ENCODE measurements at regions not wholly inside any gene's neighbourhood (a gene's known extent, or its start where the extent isn't known, plus 50 kb on each side); places are given as distances from the start of the nearest gene placed in this dataset.

DNA sequence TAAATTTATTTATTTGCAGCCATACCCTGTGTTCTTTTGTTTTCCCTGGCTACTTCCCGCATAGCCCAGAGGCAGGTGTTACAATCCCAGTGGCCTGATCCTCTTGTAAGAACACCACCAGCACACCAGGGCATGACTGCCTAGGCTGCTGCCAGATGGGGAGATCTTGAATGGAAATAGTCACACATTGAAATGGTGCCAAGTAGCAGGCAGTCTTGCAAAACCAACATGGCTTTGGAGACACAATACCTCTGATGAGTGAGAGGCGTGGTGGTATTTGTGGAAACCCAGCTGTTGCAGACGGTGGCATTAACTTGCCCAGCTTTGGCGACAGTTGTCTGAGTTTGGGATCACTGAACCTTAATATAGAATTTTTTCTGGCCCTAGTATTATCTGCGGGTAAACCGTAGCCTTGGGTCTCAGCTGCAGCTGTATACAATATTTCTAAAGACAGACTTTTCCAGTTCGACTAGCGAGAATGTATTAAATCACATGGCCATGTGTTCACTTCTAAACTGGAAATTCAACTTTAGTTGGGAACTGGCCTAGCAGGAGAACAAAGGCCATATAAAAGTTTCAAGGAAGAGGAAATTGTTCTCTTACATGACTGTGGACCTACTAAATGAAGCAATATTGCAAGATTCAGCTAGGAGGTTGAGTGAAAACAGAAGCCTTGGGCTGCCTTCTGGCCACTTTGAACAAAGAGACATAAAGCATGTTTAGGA is 277.0 kb downstream of the SMARCA2 start:
- Histone ChIP-seq H3K9me3 (ENCODE audit: control insufficient read depth, low read depth, low read length) (no peaks in the 10 kb centered on the region), H3K4me3 (ENCODE audit: low read length) (no peak overlapping the region), H3K27ac (ENCODE audit: low read length) (no peak overlapping the region), H3K36me3 (ENCODE audit: control insufficient read depth, insufficient read depth, low read length) (no peaks in the 10 kb centered on the region), H3K27me3 (ENCODE audit: control insufficient read depth, insufficient read depth, low read length) (no peaks in the 10 kb centered on the region), H3K4me1 (ENCODE audit: control insufficient read depth, insufficient read depth, low read length) (peaks cover 4% of the 10 kb centered on the region)
- no CpG with 5 or more reads among the region's 8 CpGs for WGBS (ENCODE audit: insufficient coverage, low lambda C conversion rate)
- DNase-seq: peak; percentile 25 to 62

DNA sequence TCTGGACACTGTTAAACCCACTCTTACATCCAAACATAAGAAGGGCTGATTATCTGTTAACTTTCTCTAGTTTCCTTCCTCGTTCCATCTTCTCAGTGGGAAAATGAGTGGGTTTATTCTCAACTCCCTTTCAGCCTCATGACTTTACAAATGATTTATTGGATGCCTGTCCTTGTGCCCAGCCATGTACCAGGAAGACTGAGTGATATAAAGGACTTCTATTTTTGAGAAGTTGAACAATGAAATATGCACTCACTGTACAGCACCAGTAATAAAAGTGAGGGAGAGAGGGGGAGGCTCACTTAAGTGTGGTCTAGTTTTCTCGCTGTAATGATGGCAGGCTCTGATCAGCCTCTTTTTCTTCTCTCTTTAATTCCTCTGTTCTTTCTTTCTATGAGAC is 277.6 kb downstream of the SMARCA2 start:
- H3K9me3 ChIP-seq (ENCODE audit: control insufficient read depth, low read depth, low read length): no peaks in the 10 kb centered on the region
- peaks cover 4% of the 10 kb centered on the region for H3K4me1 ChIP-seq (ENCODE audit: control insufficient read depth, insufficient read depth, low read length)
- no peaks in the 10 kb centered on the region for H3K36me3 ChIP-seq (ENCODE audit: control insufficient read depth, insufficient read depth, low read length)
- no peak overlapping the region for H3K27ac ChIP-seq (ENCODE audit: low read length)
- no peak for DNase-seq
- no peak overlapping the region for H3K4me3 ChIP-seq (ENCODE audit: low read length)
- WGBS (ENCODE audit: insufficient coverage, low lambda C conversion rate): no CpG with 5 or more reads among the region's 2 CpGs
- H3K27me3 ChIP-seq (ENCODE audit: control insufficient read depth, insufficient read depth, low read length): no peaks in the 10 kb centered on the region

GRCh38 chr9:2297771-2298170 is 282.6 kb downstream of the SMARCA2 start:
- Histone ChIP-seq H3K4me3 (ENCODE audit: low read length) (no peak overlapping the region), H3K27me3 (ENCODE audit: control insufficient read depth, insufficient read depth, low read length) (no peaks in the 10 kb centered on the region), H3K36me3 (ENCODE audit: control insufficient read depth, insufficient read depth, low read length) (no peaks in the 10 kb centered on the region), H3K4me1 (ENCODE audit: control insufficient read depth, insufficient read depth, low read length) (no peaks in the 10 kb centered on the region), H3K9me3 (ENCODE audit: control insufficient read depth, low read depth, low read length) (peaks cover 3% of the 10 kb centered on the region), H3K27ac (ENCODE audit: low read length) (no peak overlapping the region)
- WGBS (ENCODE audit: insufficient coverage, low lambda C conversion rate): no CpG with 5 or more reads among the region's 1 CpG
- no peak for DNase-seq

GRCh38 chr9:2298217-2298616 is 283.1 kb downstream of the SMARCA2 start:
- no peaks in the 10 kb centered on the region for H3K4me1 ChIP-seq (ENCODE audit: control insufficient read depth, insufficient read depth, low read length)
- peaks cover 3% of the 10 kb centered on the region for H3K9me3 ChIP-seq (ENCODE audit: control insufficient read depth, low read depth, low read length)
- H3K27me3 ChIP-seq (ENCODE audit: control insufficient read depth, insufficient read depth, low read length): no peaks in the 10 kb centered on the region
- WGBS (ENCODE audit: insufficient coverage, low lambda C conversion rate): no CpG with 5 or more reads among the region's 1 CpG
- no peak overlapping the region for H3K4me3 ChIP-seq (ENCODE audit: low read length)
- DNase-seq: no peak
- H3K27ac ChIP-seq (ENCODE audit: low read length): no peak overlapping the region
- H3K36me3 ChIP-seq (ENCODE audit: control insufficient read depth, insufficient read depth, low read length): no peaks in the 10 kb centered on the region

DNA sequence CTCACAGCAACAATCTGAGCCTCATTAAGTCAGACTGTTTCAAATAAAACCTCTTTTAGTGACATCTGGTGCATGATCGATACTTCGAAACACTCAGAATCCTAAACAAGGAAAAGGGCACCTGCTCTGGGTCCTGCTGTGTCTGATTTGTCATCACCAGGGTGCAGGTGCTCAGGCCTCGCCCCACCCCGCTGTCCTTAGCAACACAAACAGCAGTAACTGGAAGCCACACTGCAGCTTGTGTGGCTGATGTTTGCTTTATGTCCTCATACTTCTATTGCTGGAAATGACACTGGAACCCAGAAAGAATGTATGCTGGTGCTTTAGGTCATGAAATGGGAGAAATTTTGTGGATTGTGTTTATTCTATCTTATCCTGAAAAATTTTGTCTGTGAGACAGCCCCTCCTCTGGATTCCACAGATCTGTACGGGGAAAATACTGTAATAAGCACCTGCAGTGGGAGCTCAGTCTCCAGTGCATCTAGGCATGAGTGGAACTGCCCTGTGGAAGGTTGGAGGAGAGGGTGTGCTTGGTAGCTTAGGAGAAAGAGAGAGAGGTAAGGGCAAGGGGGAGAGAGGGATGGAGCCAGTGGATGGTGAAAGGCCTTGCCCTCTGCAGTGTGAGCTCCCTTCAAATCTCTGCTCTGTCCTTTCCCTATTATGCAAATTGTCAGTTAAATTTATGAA is 284.2 kb downstream of the SMARCA2 start:
- Histone ChIP-seq H3K36me3 (ENCODE audit: control insufficient read depth, insufficient read depth, low read length) (no peaks in the 10 kb centered on the region), H3K4me3 (ENCODE audit: low read length) (no peak overlapping the region), H3K27ac (ENCODE audit: low read length) (no peak overlapping the region), H3K4me1 (ENCODE audit: control insufficient read depth, insufficient read depth, low read length) (no peaks in the 10 kb centered on the region), H3K27me3 (ENCODE audit: control insufficient read depth, insufficient read depth, low read length) (no peaks in the 10 kb centered on the region), H3K9me3 (ENCODE audit: control insufficient read depth, low read depth, low read length) (peaks cover 3% of the 10 kb centered on the region)
- DNase-seq: peak; percentile 16 to 60
- no CpG with 5 or more reads among the region's 5 CpGs for WGBS (ENCODE audit: insufficient coverage, low lambda C conversion rate)

DNA sequence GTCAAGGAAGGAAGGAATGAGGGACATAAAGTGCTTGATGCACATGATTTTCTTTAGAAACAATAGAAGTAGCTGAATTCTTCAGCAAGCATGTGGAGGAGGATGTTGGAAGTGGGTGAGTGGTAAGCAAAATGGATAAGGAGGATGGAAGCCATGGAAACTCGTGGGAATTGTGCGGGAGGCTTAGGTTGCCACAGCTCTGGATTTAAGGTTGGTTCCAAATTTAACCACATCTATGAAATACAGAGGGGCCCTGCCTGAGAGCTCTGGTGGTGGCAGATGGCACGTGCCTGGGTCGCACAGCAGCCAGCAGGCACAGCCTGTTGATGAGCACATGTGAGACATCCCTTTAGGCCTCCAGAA is 284.7 kb downstream of the SMARCA2 start:
- Histone ChIP-seq H3K27ac (ENCODE audit: low read length) (no peak overlapping the region), H3K36me3 (ENCODE audit: control insufficient read depth, insufficient read depth, low read length) (no peaks in the 10 kb centered on the region), H3K27me3 (ENCODE audit: control insufficient read depth, insufficient read depth, low read length) (no peaks in the 10 kb centered on the region), H3K4me1 (ENCODE audit: control insufficient read depth, insufficient read depth, low read length) (no peaks in the 10 kb centered on the region), H3K4me3 (ENCODE audit: low read length) (no peak overlapping the region), H3K9me3 (ENCODE audit: control insufficient read depth, low read depth, low read length) (peaks cover 3% of the 10 kb centered on the region)
- 100% methylated on average over 1 of the region's 4 CpGs for WGBS (ENCODE audit: insufficient coverage, low lambda C conversion rate)
- no peak for DNase-seq

DNA sequence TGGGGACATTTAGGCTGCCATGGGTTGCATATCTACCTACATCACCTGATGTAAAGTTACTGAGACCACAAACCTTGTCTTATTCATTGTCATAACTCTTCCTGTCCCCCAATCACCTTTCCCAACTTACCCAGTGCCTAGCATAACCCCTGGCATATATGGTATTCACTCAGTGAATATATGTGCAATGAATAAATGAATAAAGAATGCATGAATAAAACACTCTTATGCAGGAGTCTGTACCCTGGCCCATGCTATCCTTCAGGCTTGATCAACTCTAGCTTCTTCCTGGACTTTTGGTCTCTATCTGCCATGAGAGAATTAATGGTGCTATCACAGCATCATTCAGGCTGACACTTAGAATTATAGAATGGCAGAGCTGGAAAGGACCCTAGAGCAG is 285.2 kb downstream of the SMARCA2 start:
- H3K27ac ChIP-seq (ENCODE audit: low read length): no peak overlapping the region
- H3K4me1 ChIP-seq (ENCODE audit: control insufficient read depth, insufficient read depth, low read length): no peaks in the 10 kb centered on the region
- H3K9me3 ChIP-seq (ENCODE audit: control insufficient read depth, low read depth, low read length): peaks cover 3% of the 10 kb centered on the region
- H3K27me3 ChIP-seq (ENCODE audit: control insufficient read depth, insufficient read depth, low read length): no peaks in the 10 kb centered on the region
- H3K36me3 ChIP-seq (ENCODE audit: control insufficient read depth, insufficient read depth, low read length): no peaks in the 10 kb centered on the region
- H3K4me3 ChIP-seq (ENCODE audit: low read length): no peak overlapping the region
- no peak for DNase-seq

DNA sequence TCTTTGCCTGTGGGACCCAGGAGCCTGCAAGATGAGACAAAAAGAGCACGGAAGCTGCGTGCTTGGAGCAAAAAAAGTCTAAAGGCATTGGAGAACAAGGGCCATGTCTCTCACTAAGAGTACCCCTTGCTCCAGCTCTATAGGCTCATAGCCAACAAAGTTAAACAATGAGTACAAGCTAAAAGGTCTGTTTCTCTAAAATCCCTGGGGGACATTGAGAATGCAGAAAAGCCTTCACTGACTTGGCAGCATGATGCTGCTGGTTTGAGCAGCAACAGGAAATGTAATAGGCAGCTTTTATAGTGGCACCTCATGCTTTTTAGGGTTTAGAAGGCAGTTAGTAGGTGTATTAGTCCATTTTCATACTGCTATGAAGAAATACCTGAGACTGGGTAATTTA is 287.5 kb downstream of the SMARCA2 start:
- Histone ChIP-seq H3K9me3 (ENCODE audit: control insufficient read depth, low read depth, low read length) (peaks cover 3% of the 10 kb centered on the region), H3K4me1 (ENCODE audit: control insufficient read depth, insufficient read depth, low read length) (no peaks in the 10 kb centered on the region), H3K27ac (ENCODE audit: low read length) (no peak overlapping the region), H3K27me3 (ENCODE audit: control insufficient read depth, insufficient read depth, low read length) (no peaks in the 10 kb centered on the region), H3K4me3 (ENCODE audit: low read length) (no peak overlapping the region), H3K36me3 (ENCODE audit: control insufficient read depth, insufficient read depth, low read length) (no peaks in the 10 kb centered on the region)
- no CpG with 5 or more reads among the region's 2 CpGs for WGBS (ENCODE audit: insufficient coverage, low lambda C conversion rate)
- no peak for DNase-seq

GRCh38 chr9:2303056-2303455 is 287.9 kb downstream of the SMARCA2 start:
- no peaks in the 10 kb centered on the region for H3K36me3 ChIP-seq (ENCODE audit: control insufficient read depth, insufficient read depth, low read length)
- no peaks in the 10 kb centered on the region for H3K27me3 ChIP-seq (ENCODE audit: control insufficient read depth, insufficient read depth, low read length)
- 100% methylated on average over 1 of the region's 3 CpGs for WGBS (ENCODE audit: insufficient coverage, low lambda C conversion rate)
- no peak for DNase-seq
- H3K4me1 ChIP-seq (ENCODE audit: control insufficient read depth, insufficient read depth, low read length): no peaks in the 10 kb centered on the region
- no peak overlapping the region for H3K27ac ChIP-seq (ENCODE audit: low read length)
- peaks cover 3% of the 10 kb centered on the region for H3K9me3 ChIP-seq (ENCODE audit: control insufficient read depth, low read depth, low read length)
- H3K4me3 ChIP-seq (ENCODE audit: low read length): no peak overlapping the region

GRCh38 chr9:2307480-2307879 is 292.3 kb downstream of the SMARCA2 start:
- Histone ChIP-seq H3K27ac (ENCODE audit: low read length) (no peak overlapping the region), H3K9me3 (ENCODE audit: control insufficient read depth, low read depth, low read length) (no peaks in the 10 kb centered on the region), H3K4me1 (ENCODE audit: control insufficient read depth, insufficient read depth, low read length) (no peaks in the 10 kb centered on the region), H3K36me3 (ENCODE audit: control insufficient read depth, insufficient read depth, low read length) (no peaks in the 10 kb centered on the region), H3K27me3 (ENCODE audit: control insufficient read depth, insufficient read depth, low read length) (no peaks in the 10 kb centered on the region), H3K4me3 (ENCODE audit: low read length) (no peak overlapping the region)
- DNase-seq: no peak
- 70% methylated on average over 2 of the region's 4 CpGs for WGBS (ENCODE audit: insufficient coverage, low lambda C conversion rate)

- Histone ChIP-seq H3K9me3 (ENCODE audit: control insufficient read depth, low read depth, low read length) (no peaks in the 10 kb centered on the region), H3K27ac (ENCODE audit: low read length) (no peak overlapping the region), H3K4me3 (ENCODE audit: low read length) (no peak overlapping the region), H3K36me3 (ENCODE audit: control insufficient read depth, insufficient read depth, low read length) (no peaks in the 10 kb centered on the region), H3K27me3 (ENCODE audit: control insufficient read depth, insufficient read depth, low read length) (no peaks in the 10 kb centered on the region), H3K4me1 (ENCODE audit: control insufficient read depth, insufficient read depth, low read length) (no peaks in the 10 kb centered on the region)
- DNase-seq: no peak
These were observed 296.8 kb downstream of the SMARCA2 start for GRCh38 chr9:2311920-2312319.

All from large intestine (tissue), 3 donors.